ENCODE measurements at regions not wholly inside any gene's neighbourhood (a gene's known extent, or its start where the extent isn't known, plus 50 kb on each side); places are given as distances from the start of the nearest gene placed in this dataset.

- no peak for TF ChIP-seq POLR2A (IDR thresholded peaks at IDR 0.05)
- TF ChIP-seq POLR2AphosphoS5 (IDR thresholded peaks at IDR 0.05) = no peak
Measured at GRCh38 chrX:102787283-102787682, 66.7 kb downstream of the GPRASP3 start.

All from suprapubic skin (tissue), 4 donors.